H1 (cell line): ENCODE measurements at regions not wholly inside any gene's neighbourhood (a gene's known extent, or its start where the extent isn't known, plus 50 kb on each side); places are given as distances from the start of the nearest gene placed in this dataset.

ENCODE experiments used
- BRCA1 ChIP-seq: IDR thresholded peaks from 2 replicates; pipeline ENCODE4 v1.6.1; 2012; ENCODE audit warnings: low read depth, low read length, improper control_type of control experiment
- EP300 ChIP-seq, 2 experiments: IDR thresholded peaks; 1 replicate in 1 of 2; 2 replicates in 1 of 2; pipeline ENCODE4 v1.6.1; 2011 to 2012; ENCODE audit warnings: low read depth in 2 of 2, low read length in 2 of 2, mild to moderate bottlenecking in 2 of 2, borderline replicate concordance in 1 of 2, inconsistent platforms in 1 of 2, moderate library complexity in 1 of 2
- GTF2F1 ChIP-seq: IDR thresholded peaks from 2 replicates; pipeline ENCODE4 v1.6.1; 2012; ENCODE audit warnings: low read depth, low read length, improper control_type of control experiment, borderline replicate concordance
- NANOG ChIP-seq: IDR thresholded peaks from 2 replicates; pipeline ENCODE4 v1.6.1; 2011; ENCODE audit warnings: low read length, low read depth, mild to moderate bottlenecking, inconsistent platforms; ENCODE audit not compliant: insufficient read depth, poor library complexity, severe bottlenecking
- SP2 ChIP-seq: IDR thresholded peaks from 2 replicates; pipeline ENCODE4 v1.6.1; 2012; ENCODE audit warnings: mild to moderate bottlenecking, low read length, inconsistent platforms
- SRF ChIP-seq: IDR thresholded peaks from 2 replicates; pipeline ENCODE4 v1.6.1; 2011; ENCODE audit warnings: mild to moderate bottlenecking, low read depth, low read length, moderate library complexity
- TCF12 ChIP-seq: IDR thresholded peaks from 2 replicates; pipeline ENCODE4 v1.6.1; 2011; ENCODE audit warnings: low read depth, mild to moderate bottlenecking, low read length

- TF ChIP-seq EP300 (IDR thresholded peaks at IDR 0.05; ENCODE audit: borderline replicate concordance in 1 of 2, low read depth in 2 of 2, low read length in 2 of 2) (no peak), BRCA1 (no peak), SRF (no peak), TCF12 (no peak), NANOG (no peak), GTF2F1 (no peak), SP2 (no peak)
Measured at GRCh38 chr7:32218154-32218467, 147.9 kb upstream of the PDE1C start (continued).
